CD4-positive, alpha-beta memory T cell (primary cell): ENCODE measurements at regions not wholly inside any gene's neighbourhood (a gene's known extent, or its start where the extent isn't known, plus 50 kb on each side); places are given as distances from the start of the nearest gene placed in this dataset.
"Not testable (repeated sequence)": the region's sequence is repeated elsewhere in the genome, so short reads cannot be mapped to it uniquely, and the experiment has no call there.

Experiments used
- CTCF ChIA-PET: fragments of 350-600 bp; sonication (Branson Sonifier 250); formaldehyde crosslinking; loops from one replicate; lab custom pipeline; 2021; ENCODE audit warnings: inconsistent platforms; ENCODE audit not compliant: partially characterized antibody; lab: Charles Lee
- POLR2A ChIA-PET: fragments of 350-600 bp; sonication (Branson Sonifier 250); formaldehyde crosslinking; loops from one replicate; lab custom pipeline; 2021; ENCODE audit not compliant: partially characterized antibody; lab: Charles Lee
- DNase-seq, 5 donors: peaks; one replicate each; pipeline versions ENCODE4 v3.0.0 to v3.0.0-alpha.2; 2020 to 2022; ENCODE audit warnings: mixed read lengths in 1 of 5
- H3K27ac ChIP-seq: one replicate; pipeline ENCODE4 v1.7.0; 2013; ENCODE audit warnings: low read depth, low read length
- H3K27me3 ChIP-seq: 2 replicates; pipeline ENCODE4 v1.7.0; 2013; ENCODE audit warnings: mild to moderate bottlenecking, low read length, moderate library complexity; ENCODE audit not compliant: insufficient read depth
- H3K36me3 ChIP-seq: 2 replicates; pipeline ENCODE4 v1.7.0; 2013; ENCODE audit warnings: mild to moderate bottlenecking, low read length, moderate library complexity; ENCODE audit not compliant: insufficient read depth
- H3K4me1 ChIP-seq: 2 replicates; pipeline ENCODE4 v1.7.0; 2013; ENCODE audit warnings: mild to moderate bottlenecking, low read length, moderate library complexity; ENCODE audit not compliant: insufficient read depth
- H3K4me3 ChIP-seq, 2 donors: one replicate each; pipeline ENCODE4 v1.7.0; 2013; ENCODE audit warnings: low read length in 2 of 2, mild to moderate bottlenecking in 1 of 2
- H3K9me3 ChIP-seq, 2 donors: one replicate each; pipeline ENCODE4 v1.7.0; 2013; ENCODE audit warnings: low read length in 2 of 2, control low read depth in 1 of 2; ENCODE audit not compliant: control insufficient read depth in 1 of 2
- H3K27ac Mint-ChIP-seq, 7 donors: one replicate each; pipeline ENCODE4 v1.8.0; 2020 to 2021; ENCODE audit warnings: mixed read lengths in 7 of 7, mild to moderate bottlenecking in 6 of 7, inconsistent platforms in 3 of 7, moderate library complexity in 3 of 7
- H3K27me3 Mint-ChIP-seq, 2 donors: one replicate each; pipeline ENCODE4 v1.8.0; 2020 to 2021; ENCODE audit warnings: mixed read lengths in 2 of 2
- H3K36me3 Mint-ChIP-seq, 2 donors: one replicate each; pipeline ENCODE4 v1.8.0; 2020 to 2021; ENCODE audit warnings: mixed read lengths in 2 of 2, inconsistent platforms in 1 of 2, mild to moderate bottlenecking in 1 of 2
- H3K4me1 Mint-ChIP-seq, 4 donors: one replicate each; pipeline ENCODE4 v1.8.0; 2020 to 2021; ENCODE audit warnings: mixed read lengths in 4 of 4, mild to moderate bottlenecking in 1 of 4
- H3K4me3 Mint-ChIP-seq, 8 donors: one replicate each; pipeline ENCODE4 v1.8.0; 2020 to 2021; ENCODE audit warnings: mixed read lengths in 8 of 8, mild to moderate bottlenecking in 7 of 8, moderate library complexity in 6 of 8, inconsistent platforms in 3 of 8
- H3K9me3 Mint-ChIP-seq, 8 donors: one replicate each; pipeline ENCODE4 v1.8.0; 2020 to 2021; ENCODE audit warnings: mixed read lengths in 8 of 8, mild to moderate bottlenecking in 5 of 8, inconsistent platforms in 3 of 8, moderate library complexity in 1 of 8
- intact Hi-C: fragments of 100-400 bp; cut with micrococcal nuclease; formaldehyde crosslinking; loops from one replicate; pipeline ENCODE4 v1.15.1; 2023

GRCh38 chr2:144901386-144901785 is 381.5 kb upstream of the ZEB2 start:
- CTCF ChIA-PET, H3K4me3 Mint-ChIP-seq, H3K4me3 ChIP-seq, H3K9me3 ChIP-seq, H3K27me3 Mint-ChIP-seq, H3K4me1 ChIP-seq, POLR2A ChIA-PET, H3K27ac ChIP-seq, H3K27me3 ChIP-seq, DNase-seq, H3K36me3 Mint-ChIP-seq, intact Hi-C loops, H3K27ac Mint-ChIP-seq, H3K36me3 ChIP-seq, H3K4me1 Mint-ChIP-seq: not testable (repeated sequence)
- H3K9me3 Mint-ChIP-seq: peaks cover 0 to 11% (median 3%) of the 10 kb centered on the region in 8 donors

GRCh38 chr2:144896341-144896740 is 376.4 kb upstream of the ZEB2 start:
- H3K4me3 ChIP-seq: no peak overlapping the region
- H3K9me3 Mint-ChIP-seq: peaks cover 0 to 3% (median 0%) of the 10 kb centered on the region in 8 donors
- intact Hi-C loops: no loop called here
- H3K36me3 Mint-ChIP-seq: no peaks in the 10 kb centered on the region
- no peak for DNase-seq
- H3K4me3 Mint-ChIP-seq: no peak overlapping the region
- no peaks in the 10 kb centered on the region for H3K9me3 ChIP-seq
- H3K4me1 Mint-ChIP-seq: no peaks in the 10 kb centered on the region
- H3K4me1 ChIP-seq: no peaks in the 10 kb centered on the region
- no peak overlapping the region for H3K27ac ChIP-seq
- no peaks in the 10 kb centered on the region for H3K36me3 ChIP-seq
- no peaks in the 10 kb centered on the region for H3K27me3 ChIP-seq
- H3K27ac Mint-ChIP-seq: no peak overlapping the region
- POLR2A ChIA-PET: no interaction called here
- CTCF ChIA-PET: no interaction called here
- H3K27me3 Mint-ChIP-seq: no peaks in the 10 kb centered on the region

- Mint-ChIP-seq H3K9me3 (no peaks in the 10 kb centered on the region), H3K27ac (peak overlapping the region in 1 of 7 donors; percentile 55), H3K36me3 (no peaks in the 10 kb centered on the region), H3K27me3 (peaks cover 0 to 2% of the 10 kb centered on the region in 2 donors), H3K4me3 (no peak overlapping the region), H3K4me1 (no peaks in the 10 kb centered on the region)
- Histone ChIP-seq H3K4me3 (no peak overlapping the region), H3K27me3 (no peaks in the 10 kb centered on the region), H3K36me3 (no peaks in the 10 kb centered on the region), H3K4me1 (no peaks in the 10 kb centered on the region), H3K27ac (no peak overlapping the region), H3K9me3 (no peaks in the 10 kb centered on the region)
- POLR2A ChIA-PET: no interaction called here
- intact Hi-C loops: no loop called here
- CTCF ChIA-PET: no interaction called here
- no peak for DNase-seq
Measured at GRCh38 chr2:144894612-144895599, 375.0 kb upstream of the ZEB2 start.

GRCh38 chr2:144893464-144893863 is 373.5 kb upstream of the ZEB2 start:
- Histone ChIP-seq H3K36me3 (no peaks in the 10 kb centered on the region), H3K27ac (no peak overlapping the region), H3K4me3 (no peak overlapping the region), H3K27me3 (no peaks in the 10 kb centered on the region), H3K4me1 (no peaks in the 10 kb centered on the region), H3K9me3 (no peaks in the 10 kb centered on the region)
- intact Hi-C loops: no loop called here
- POLR2A ChIA-PET: no interaction called here
- no peak for DNase-seq
- H3K27ac Mint-ChIP-seq: no peak overlapping the region
- CTCF ChIA-PET: no interaction called here
- no peaks in the 10 kb centered on the region for H3K4me1 Mint-ChIP-seq
- peaks cover 2% of the 10 kb centered on the region in 2 donors for H3K27me3 Mint-ChIP-seq
- no peaks in the 10 kb centered on the region for H3K36me3 Mint-ChIP-seq
- no peak overlapping the region for H3K4me3 Mint-ChIP-seq
- no peaks in the 10 kb centered on the region for H3K9me3 Mint-ChIP-seq

GRCh38 chr2:144890828-144891227 is 370.9 kb upstream of the ZEB2 start:
- Mint-ChIP-seq H3K27ac (no peak overlapping the region), H3K4me1 (no peaks in the 10 kb centered on the region), H3K9me3 (no peaks in the 10 kb centered on the region), H3K27me3 (peaks cover 2% of the 10 kb centered on the region in 2 donors), H3K36me3 (no peaks in the 10 kb centered on the region), H3K4me3 (no peak overlapping the region)
- Histone ChIP-seq H3K27me3 (no peaks in the 10 kb centered on the region), H3K36me3 (no peaks in the 10 kb centered on the region), H3K27ac (no peak overlapping the region), H3K9me3 (no peaks in the 10 kb centered on the region), H3K4me1 (no peaks in the 10 kb centered on the region), H3K4me3 (no peak overlapping the region)
- ChIA-PET POLR2A (no interaction called here), CTCF (no interaction called here)
- intact Hi-C loops: no loop called here
- no peak for DNase-seq

- no peak for DNase-seq
- H3K4me3 ChIP-seq: no peak overlapping the region
- CTCF ChIA-PET: no interaction called here
Measured at GRCh38 chr2:144889348-144889747, 369.4 kb upstream of the ZEB2 start.

GRCh38 chr2:144886862-144887261 is 366.9 kb upstream of the ZEB2 start:
- H3K27ac Mint-ChIP-seq: no peak overlapping the region
- no peak overlapping the region for H3K27ac ChIP-seq
- H3K9me3 Mint-ChIP-seq: peaks cover 0 to 2% (median 0%) of the 10 kb centered on the region in 8 donors
- no peaks in the 10 kb centered on the region for H3K9me3 ChIP-seq
- no peaks in the 10 kb centered on the region for H3K27me3 ChIP-seq
- POLR2A ChIA-PET: no interaction called here
- no peaks in the 10 kb centered on the region for H3K36me3 Mint-ChIP-seq
- H3K4me1 ChIP-seq: no peaks in the 10 kb centered on the region
- no peak for DNase-seq
- CTCF ChIA-PET: no interaction called here
- intact Hi-C loops: no loop called here
- H3K4me3 ChIP-seq: no peak overlapping the region
- H3K4me3 Mint-ChIP-seq: no peak overlapping the region
- no peaks in the 10 kb centered on the region for H3K36me3 ChIP-seq
- no peaks in the 10 kb centered on the region for H3K4me1 Mint-ChIP-seq
- H3K27me3 Mint-ChIP-seq: peaks cover 2% of the 10 kb centered on the region in 2 donors

More at GRCh38 chr2:144889348-144889747, 369.4 kb upstream of the ZEB2 start:
- H3K9me3 Mint-ChIP-seq: no peaks in the 10 kb centered on the region
- no peaks in the 10 kb centered on the region for H3K36me3 ChIP-seq
- H3K27me3 Mint-ChIP-seq: peaks cover 2% of the 10 kb centered on the region in 2 donors
- H3K4me1 Mint-ChIP-seq: no peaks in the 10 kb centered on the region
- H3K4me3 Mint-ChIP-seq: no peak overlapping the region
- no peak overlapping the region for H3K27ac Mint-ChIP-seq
- POLR2A ChIA-PET: no interaction called here
- no peaks in the 10 kb centered on the region for H3K9me3 ChIP-seq
- no peak overlapping the region for H3K27ac ChIP-seq
- no peaks in the 10 kb centered on the region for H3K27me3 ChIP-seq
- no peaks in the 10 kb centered on the region for H3K4me1 ChIP-seq
- H3K36me3 Mint-ChIP-seq: no peaks in the 10 kb centered on the region
- intact Hi-C loops: no loop called here
